Activated naive CD4-positive, alpha-beta T cell treated with anti-CD3 and anti-CD28 coated beads for 36 hours (primary cell): ENCODE measurements at regions not wholly inside any gene's neighbourhood (a gene's known extent, or its start where the extent isn't known, plus 50 kb on each side); places are given as distances from the start of the nearest gene placed in this dataset.
A peak's percentile ranks its signal among the peaks of the same experiment; 100 is the strongest.

Source experiments
- CTCF ChIA-PET: fragments of 350-600 bp; sonication (Branson Sonifier 250); formaldehyde crosslinking; loops from one replicate; lab custom pipeline; 2021; ENCODE audit warnings: antibody characterized with exemption; lab: Charles Lee
- DNase-seq: peaks from one replicate; pipeline ENCODE4 v3.0.0-alpha.2; 2020
- H3K27ac Mint-ChIP-seq: one replicate; pipeline ENCODE4 v1.8.0; 2021; ENCODE audit warnings: mild to moderate bottlenecking, mixed read lengths
- H3K27me3 Mint-ChIP-seq: one replicate; pipeline ENCODE4 v1.8.0; 2021; ENCODE audit warnings: low read depth, mixed read lengths
- H3K36me3 Mint-ChIP-seq: one replicate; pipeline ENCODE4 v1.8.0; 2021; ENCODE audit warnings: low read depth, mixed read lengths
- H3K4me1 Mint-ChIP-seq: one replicate; pipeline ENCODE4 v1.8.0; 2021; ENCODE audit warnings: low read depth, mixed read lengths
- H3K4me3 Mint-ChIP-seq: one replicate; pipeline ENCODE4 v1.8.0; 2021; ENCODE audit warnings: mild to moderate bottlenecking, moderate library complexity, mixed read lengths
- H3K9me3 Mint-ChIP-seq: one replicate; pipeline ENCODE4 v1.8.0; 2021; ENCODE audit warnings: mixed read lengths
- intact Hi-C: fragments of 100-400 bp; cut with micrococcal nuclease; formaldehyde crosslinking; loops from one replicate; pipeline ENCODE4 v1.15.1; 2023

DNA sequence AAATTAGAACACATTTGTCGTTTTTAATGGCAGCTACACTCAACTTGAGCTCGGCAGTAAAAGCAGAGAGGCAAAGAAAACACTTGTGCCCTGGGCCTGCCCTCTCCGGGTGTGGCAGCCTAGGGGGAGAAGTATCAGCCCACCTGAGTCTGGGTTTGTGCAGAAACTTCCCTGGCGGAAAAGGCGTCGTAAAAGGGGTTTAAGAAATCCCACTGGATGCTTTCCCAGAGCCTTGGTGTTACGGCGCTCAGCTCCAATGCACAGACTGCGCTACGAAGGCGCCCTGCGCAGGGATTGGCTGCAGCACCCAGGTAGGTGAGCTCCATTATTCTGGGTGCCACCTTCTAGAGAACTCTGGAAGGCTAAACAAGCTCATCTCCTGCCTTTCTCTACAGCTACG lies 461.5 kb upstream of the NR2F2 start:
- intact Hi-C loops: no loop called here
- Mint-ChIP-seq H3K27ac (no peak overlapping the region), H3K4me1 (peaks cover 10% of the 10 kb centered on the region), H3K27me3 (no peaks in the 10 kb centered on the region), H3K9me3 (no peaks in the 10 kb centered on the region), H3K4me3 (no peak overlapping the region), H3K36me3 (no peaks in the 10 kb centered on the region)
- CTCF ChIA-PET: interaction anchor here (0.6 kb wide), 1 partner anchor 399 kb away, joined by 3 read pairs; no protein-coding TSS in a partner anchor
- DNase-seq: no peak

DNA sequence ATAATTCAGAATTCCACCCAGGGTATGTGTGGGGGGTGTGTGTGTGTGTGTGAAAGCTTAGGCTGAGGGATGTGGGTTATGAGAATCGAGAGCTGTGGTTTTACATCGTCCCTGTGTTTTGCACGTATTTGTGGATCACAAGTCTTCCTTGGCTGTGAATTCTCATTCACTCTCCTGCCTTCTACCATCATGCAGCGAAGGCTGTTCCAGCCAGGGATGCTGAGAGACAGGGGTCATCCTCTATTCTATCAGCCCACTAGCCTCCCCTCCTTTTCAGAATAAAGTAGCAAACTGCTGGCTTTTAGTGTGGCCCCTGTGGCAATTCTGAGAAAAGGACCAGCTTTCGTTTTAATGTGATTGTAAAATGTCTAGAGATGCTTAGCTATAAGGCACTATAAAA lies 460.6 kb upstream of the NR2F2 start:
- peaks cover 16% of the 10 kb centered on the region for H3K4me1 Mint-ChIP-seq
- CTCF ChIA-PET: no interaction called here
- H3K36me3 Mint-ChIP-seq: no peaks in the 10 kb centered on the region
- H3K27ac Mint-ChIP-seq: no peak overlapping the region
- intact Hi-C loops: no loop called here
- no peak for DNase-seq
- no peaks in the 10 kb centered on the region for H3K9me3 Mint-ChIP-seq
- H3K4me3 Mint-ChIP-seq: no peak overlapping the region
- H3K27me3 Mint-ChIP-seq: no peaks in the 10 kb centered on the region

- H3K36me3 Mint-ChIP-seq: no peaks in the 10 kb centered on the region
- DNase-seq: no peak
- no peaks in the 10 kb centered on the region for H3K9me3 Mint-ChIP-seq
- H3K27me3 Mint-ChIP-seq: no peaks in the 10 kb centered on the region
- H3K4me1 Mint-ChIP-seq: peaks cover 29% of the 10 kb centered on the region
- CTCF ChIA-PET: no interaction called here
- intact Hi-C loops: no loop called here
- no peak overlapping the region for H3K27ac Mint-ChIP-seq
- H3K4me3 Mint-ChIP-seq: no peak overlapping the region
These were observed 458.1 kb upstream of the NR2F2 start for GRCh38 chr15:95872366-95872771.

DNA sequence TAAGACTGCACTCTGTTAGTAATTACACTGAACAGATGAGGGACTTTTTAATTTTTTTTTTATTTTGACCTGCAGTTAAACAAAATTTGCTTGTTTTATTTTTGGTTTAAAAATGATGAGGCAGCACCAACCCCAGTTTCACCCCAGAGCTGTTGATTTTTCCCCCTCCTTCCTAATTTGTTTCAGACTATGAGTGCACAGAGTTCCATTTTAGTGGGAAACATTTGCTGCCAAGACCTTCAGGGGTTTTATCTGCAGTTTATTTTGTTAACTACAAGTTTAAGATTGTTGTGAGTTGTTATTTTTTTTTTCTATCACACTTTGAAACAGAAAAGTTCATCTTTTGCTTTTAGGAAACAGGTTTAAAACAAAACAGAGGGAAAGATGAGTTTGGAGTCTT lies 455.9 kb upstream of the NR2F2 start:
- H3K4me3 Mint-ChIP-seq: no peak overlapping the region
- H3K4me1 Mint-ChIP-seq: peaks cover 34% of the 10 kb centered on the region
- H3K9me3 Mint-ChIP-seq: no peaks in the 10 kb centered on the region
- no peak overlapping the region for H3K27ac Mint-ChIP-seq
- H3K36me3 Mint-ChIP-seq: no peaks in the 10 kb centered on the region
- CTCF ChIA-PET: no interaction called here
- no peaks in the 10 kb centered on the region for H3K27me3 Mint-ChIP-seq
- intact Hi-C loops: loop anchor here (5.0 kb wide), 1 partner anchor 32 kb away; no protein-coding TSS in a partner anchor
- DNase-seq: no peak

- intact Hi-C loops: loop anchor here (5.0 kb wide), 1 partner anchor 33 kb away; no protein-coding TSS in a partner anchor
- no peaks in the 10 kb centered on the region for H3K36me3 Mint-ChIP-seq
- peaks cover 34% of the 10 kb centered on the region for H3K4me1 Mint-ChIP-seq
- no peaks in the 10 kb centered on the region for H3K27me3 Mint-ChIP-seq
- H3K27ac Mint-ChIP-seq: no peak overlapping the region
- peak; percentile 32 for DNase-seq
- H3K9me3 Mint-ChIP-seq: no peaks in the 10 kb centered on the region
- no peak overlapping the region for H3K4me3 Mint-ChIP-seq
- CTCF ChIA-PET: no interaction called here
These were observed 455.3 kb upstream of the NR2F2 start for GRCh38 chr15:95875121-95875643.

- no peak overlapping the region for H3K27ac Mint-ChIP-seq
- H3K4me1 Mint-ChIP-seq: peaks cover 25% of the 10 kb centered on the region
- no peak for DNase-seq
- H3K9me3 Mint-ChIP-seq: no peaks in the 10 kb centered on the region
- no peak overlapping the region for H3K4me3 Mint-ChIP-seq
- CTCF ChIA-PET: no interaction called here
- no peaks in the 10 kb centered on the region for H3K36me3 Mint-ChIP-seq
- intact Hi-C loops: no loop called here
- H3K27me3 Mint-ChIP-seq: no peaks in the 10 kb centered on the region
These were observed 450.4 kb upstream of the NR2F2 start for GRCh38 chr15:95880031-95880570.

- Mint-ChIP-seq H3K4me1 (peaks cover 19% of the 10 kb centered on the region), H3K27me3 (no peaks in the 10 kb centered on the region), H3K27ac (no peak overlapping the region), H3K36me3 (no peaks in the 10 kb centered on the region), H3K9me3 (no peaks in the 10 kb centered on the region), H3K4me3 (no peak overlapping the region)
- intact Hi-C loops: no loop called here
- no peak for DNase-seq
- CTCF ChIA-PET: no interaction called here
These were observed 449.9 kb upstream of the NR2F2 start for GRCh38 chr15:95880630-95881029.

GRCh38 chr15:95883064-95883463 lies 447.4 kb upstream of the NR2F2 start:
- no peak overlapping the region for H3K27ac Mint-ChIP-seq
- no peaks in the 10 kb centered on the region for H3K36me3 Mint-ChIP-seq
- peaks cover 13% of the 10 kb centered on the region for H3K4me1 Mint-ChIP-seq
- intact Hi-C loops: no loop called here
- CTCF ChIA-PET: no interaction called here
- H3K27me3 Mint-ChIP-seq: no peaks in the 10 kb centered on the region
- H3K4me3 Mint-ChIP-seq: no peak overlapping the region
- DNase-seq: no peak
- no peaks in the 10 kb centered on the region for H3K9me3 Mint-ChIP-seq

DNA sequence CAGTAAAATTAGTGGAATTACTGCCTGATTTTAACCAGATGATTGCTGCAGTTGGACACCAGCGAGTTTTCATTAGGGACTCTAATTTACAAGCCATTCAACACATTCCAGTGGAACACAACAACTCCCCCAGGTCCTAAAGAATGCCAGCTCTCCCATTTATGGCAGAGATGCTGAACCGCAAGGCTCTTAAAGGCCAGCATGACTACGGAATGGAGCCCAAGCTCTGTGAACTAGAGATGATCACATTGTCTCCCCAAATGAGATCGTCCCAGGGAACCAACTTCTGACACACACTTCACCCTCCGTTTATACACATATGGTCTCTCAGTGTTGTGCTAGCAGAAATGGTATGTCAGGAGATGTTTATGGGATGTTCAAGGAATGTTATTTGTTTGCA lies 446.2 kb upstream of the NR2F2 start:
- Mint-ChIP-seq H3K36me3 (no peaks in the 10 kb centered on the region), H3K27ac (no peak overlapping the region), H3K27me3 (no peaks in the 10 kb centered on the region), H3K4me1 (peaks cover 9% of the 10 kb centered on the region), H3K9me3 (no peaks in the 10 kb centered on the region), H3K4me3 (no peak overlapping the region)
- intact Hi-C loops: no loop called here
- CTCF ChIA-PET: no interaction called here
- no peak for DNase-seq

GRCh38 chr15:95887666-95888390 lies 442.7 kb upstream of the NR2F2 start:
- no peak overlapping the region for H3K4me3 Mint-ChIP-seq
- intact Hi-C loops: no loop called here
- no peak overlapping the region for H3K27ac Mint-ChIP-seq
- H3K36me3 Mint-ChIP-seq: no peaks in the 10 kb centered on the region
- CTCF ChIA-PET: no interaction called here
- no peaks in the 10 kb centered on the region for H3K27me3 Mint-ChIP-seq
- H3K9me3 Mint-ChIP-seq: no peaks in the 10 kb centered on the region
- no peaks in the 10 kb centered on the region for H3K4me1 Mint-ChIP-seq
- no peak for DNase-seq

- H3K27me3 Mint-ChIP-seq: no peaks in the 10 kb centered on the region
- H3K9me3 Mint-ChIP-seq: no peaks in the 10 kb centered on the region
- H3K27ac Mint-ChIP-seq: no peak overlapping the region
- H3K4me3 Mint-ChIP-seq: no peak overlapping the region
- CTCF ChIA-PET: no interaction called here
- intact Hi-C loops: no loop called here
- H3K4me1 Mint-ChIP-seq: no peaks in the 10 kb centered on the region
- no peak for DNase-seq
- H3K36me3 Mint-ChIP-seq: no peaks in the 10 kb centered on the region
These were observed 441.7 kb upstream of the NR2F2 start for GRCh38 chr15:95888762-95889161.

- no peaks in the 10 kb centered on the region for H3K36me3 Mint-ChIP-seq
- H3K9me3 Mint-ChIP-seq: no peaks in the 10 kb centered on the region
- DNase-seq: no peak
- no peak overlapping the region for H3K27ac Mint-ChIP-seq
- no peak overlapping the region for H3K4me3 Mint-ChIP-seq
- intact Hi-C loops: no loop called here
- no peaks in the 10 kb centered on the region for H3K27me3 Mint-ChIP-seq
- no peaks in the 10 kb centered on the region for H3K4me1 Mint-ChIP-seq
- CTCF ChIA-PET: no interaction called here
These were observed 436.0 kb upstream of the NR2F2 start for GRCh38 chr15:95894407-95894956.

DNA sequence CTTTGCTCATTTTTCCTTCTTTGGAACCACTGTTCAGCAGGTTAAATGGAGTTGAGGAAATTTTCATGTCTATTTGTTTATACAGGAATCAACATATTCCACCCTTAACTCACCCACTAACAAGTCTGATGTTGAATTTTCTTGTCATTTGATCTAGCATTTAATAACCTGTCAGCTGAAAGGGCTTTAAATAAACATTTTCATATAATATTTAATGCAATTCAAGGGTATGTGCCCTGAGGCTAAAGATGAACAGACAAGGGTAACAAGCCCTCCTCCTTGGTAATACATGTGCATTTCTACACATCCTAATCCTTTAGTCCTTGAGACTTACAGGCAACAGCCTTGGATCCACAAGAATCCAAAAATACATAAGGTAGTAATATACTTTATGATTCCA lies 435.0 kb upstream of the NR2F2 start:
- H3K27ac Mint-ChIP-seq: no peak overlapping the region
- H3K9me3 Mint-ChIP-seq: no peaks in the 10 kb centered on the region
- no peak for DNase-seq
- H3K36me3 Mint-ChIP-seq: no peaks in the 10 kb centered on the region
- no peaks in the 10 kb centered on the region for H3K27me3 Mint-ChIP-seq
- H3K4me3 Mint-ChIP-seq: no peak overlapping the region
- H3K4me1 Mint-ChIP-seq: no peaks in the 10 kb centered on the region
- intact Hi-C loops: no loop called here
- CTCF ChIA-PET: no interaction called here
